ENCODE measurements at regions not wholly inside any gene's neighbourhood (a gene's known extent, or its start where the extent isn't known, plus 50 kb on each side); places are given as distances from the start of the nearest gene placed in this dataset.

- no peak for TF ChIP-seq CTCF (IDR thresholded peaks at IDR 0.05; ENCODE audit: low read depth, low read length, missing control alignments)
- H3K4me3 ChIP-seq (ENCODE audit: low read depth, low read length), result no peak overlapping the region
- in situ Hi-C loops (cut with HindIII; ENCODE audit: low sequenced_read_pairs), result no loop called here
- no peak for DNase-seq (ENCODE audit: low read depth)
These were observed 82.6 kb upstream of the GYPA start for GRCh38 chr4:144223149-144223548.

- peak; percentile 9 for DNase-seq (ENCODE audit: low read depth)
- no peak for TF ChIP-seq CTCF (IDR thresholded peaks at IDR 0.05; ENCODE audit: low read depth, low read length, missing control alignments)
- in situ Hi-C loops (cut with HindIII; ENCODE audit: low sequenced_read_pairs), result no loop called here
- no peak overlapping the region for H3K4me3 ChIP-seq (ENCODE audit: low read depth, low read length)
These were observed 83.1 kb upstream of the GYPA start for GRCh38 chr4:144223661-144224060.

GRCh38 chr4:144259285-144259684 lies 118.8 kb upstream of the GYPA start:
- no peak for DNase-seq (ENCODE audit: low read depth)
- TF ChIP-seq CTCF (IDR thresholded peaks at IDR 0.05; ENCODE audit: low read depth, low read length, missing control alignments), result no peak
- H3K4me3 ChIP-seq (ENCODE audit: low read depth, low read length), result no peak overlapping the region
- in situ Hi-C loops (cut with HindIII; ENCODE audit: low sequenced_read_pairs), result no loop called here

- in situ Hi-C loops (cut with HindIII; ENCODE audit: low sequenced_read_pairs), result no loop called here
These were observed 126.6 kb upstream of the GYPA start for GRCh38 chr4:144267084-144267483.

GRCh38 chr4:144280688-144281087 lies 140.2 kb upstream of the GYPA start:
- DNase-seq (ENCODE audit: low read depth), result no peak
- no peak overlapping the region for H3K4me3 ChIP-seq (ENCODE audit: low read depth, low read length)
- no peak for TF ChIP-seq CTCF (IDR thresholded peaks at IDR 0.05; ENCODE audit: low read depth, low read length, missing control alignments)
- in situ Hi-C loops (cut with HindIII; ENCODE audit: low sequenced_read_pairs), result no loop called here

More at GRCh38 chr4:144267084-144267483, 126.6 kb upstream of the GYPA start:
- no peak overlapping the region for H3K4me3 ChIP-seq (ENCODE audit: low read depth, low read length)
- no peak for TF ChIP-seq CTCF (IDR thresholded peaks at IDR 0.05; ENCODE audit: low read depth, low read length, missing control alignments)
- DNase-seq (ENCODE audit: low read depth), result no peak

GRCh38 chr4:144283526-144283925 lies 143.0 kb upstream of the GYPA start:
- no peak for DNase-seq (ENCODE audit: low read depth)
- no peak overlapping the region for H3K4me3 ChIP-seq (ENCODE audit: low read depth, low read length)
- no peak for TF ChIP-seq CTCF (IDR thresholded peaks at IDR 0.05; ENCODE audit: low read depth, low read length, missing control alignments)
- in situ Hi-C loops (cut with HindIII; ENCODE audit: low sequenced_read_pairs), result no loop called here

GRCh38 chr4:144284026-144284425 lies 143.5 kb upstream of the GYPA start:
- DNase-seq (ENCODE audit: low read depth), result no peak
- no peak for TF ChIP-seq CTCF (IDR thresholded peaks at IDR 0.05; ENCODE audit: low read depth, low read length, missing control alignments)
- in situ Hi-C loops (cut with HindIII; ENCODE audit: low sequenced_read_pairs), result no loop called here
- no peak overlapping the region for H3K4me3 ChIP-seq (ENCODE audit: low read depth, low read length)

Data from astrocyte of the cerebellum (primary cell).